ENCODE measurements at regions not wholly inside any gene's neighbourhood (a gene's known extent, or its start where the extent isn't known, plus 50 kb on each side); places are given as distances from the start of the nearest gene placed in this dataset.

- Histone ChIP-seq H3K9ac (ENCODE audit: low read length) (no peak overlapping the region), H3K27ac (ENCODE audit: low read depth, low read length) (no peak overlapping the region), H3K4me1 (ENCODE audit: control insufficient read depth, insufficient read depth, low read length) (no peaks in the 10 kb centered on the region), H3K36me3 (ENCODE audit: control insufficient read depth, insufficient read depth, low read length) (no peaks in the 10 kb centered on the region), H3K9me3 (ENCODE audit: control insufficient read depth, insufficient read depth, low read depth, low read length) (no peaks in the 10 kb centered on the region), H3K27me3 (ENCODE audit: control insufficient read depth, insufficient read depth, low read length) (no peaks in the 10 kb centered on the region), H3K4me3 (ENCODE audit: low read depth, low read length) (no peak overlapping the region)
Measured at GRCh38 chr15:91553196-91553854, 300.2 kb upstream of the SLCO3A1 start.

GRCh38 chr15:91555312-91555711 lies 298.2 kb upstream of the SLCO3A1 start:
- Histone ChIP-seq H3K9me3 (ENCODE audit: control insufficient read depth, insufficient read depth, low read depth, low read length) (no peaks in the 10 kb centered on the region), H3K4me1 (ENCODE audit: control insufficient read depth, insufficient read depth, low read length) (no peaks in the 10 kb centered on the region), H3K9ac (ENCODE audit: low read length) (no peak overlapping the region), H3K4me3 (ENCODE audit: low read depth, low read length) (no peak overlapping the region), H3K36me3 (ENCODE audit: control insufficient read depth, insufficient read depth, low read length) (no peaks in the 10 kb centered on the region), H3K27me3 (ENCODE audit: control insufficient read depth, insufficient read depth, low read length) (no peaks in the 10 kb centered on the region), H3K27ac (ENCODE audit: low read depth, low read length) (no peak overlapping the region)

- Histone ChIP-seq H3K4me1 (ENCODE audit: control insufficient read depth, insufficient read depth, low read length) (no peaks in the 10 kb centered on the region), H3K36me3 (ENCODE audit: control insufficient read depth, insufficient read depth, low read length) (no peaks in the 10 kb centered on the region), H3K9ac (ENCODE audit: low read length) (no peak overlapping the region), H3K27ac (ENCODE audit: low read depth, low read length) (no peak overlapping the region), H3K9me3 (ENCODE audit: control insufficient read depth, insufficient read depth, low read depth, low read length) (no peaks in the 10 kb centered on the region), H3K27me3 (ENCODE audit: control insufficient read depth, insufficient read depth, low read length) (no peaks in the 10 kb centered on the region), H3K4me3 (ENCODE audit: low read depth, low read length) (no peak overlapping the region)
Measured at GRCh38 chr15:91556926-91557325, 296.6 kb upstream of the SLCO3A1 start.

GRCh38 chr15:91559066-91559465 lies 294.4 kb upstream of the SLCO3A1 start:
- H3K27ac ChIP-seq (ENCODE audit: low read depth, low read length) = no peak overlapping the region
- no peak overlapping the region for H3K9ac ChIP-seq (ENCODE audit: low read length)
- no peaks in the 10 kb centered on the region for H3K27me3 ChIP-seq (ENCODE audit: control insufficient read depth, insufficient read depth, low read length)
- no peaks in the 10 kb centered on the region for H3K9me3 ChIP-seq (ENCODE audit: control insufficient read depth, insufficient read depth, low read depth, low read length)
- no peak overlapping the region for H3K4me3 ChIP-seq (ENCODE audit: low read depth, low read length)
- H3K4me1 ChIP-seq (ENCODE audit: control insufficient read depth, insufficient read depth, low read length) = peaks cover 7% of the 10 kb centered on the region
- no peaks in the 10 kb centered on the region for H3K36me3 ChIP-seq (ENCODE audit: control insufficient read depth, insufficient read depth, low read length)

- H3K27ac ChIP-seq (ENCODE audit: low read depth, low read length) = no peak overlapping the region
Measured at GRCh38 chr15:91561371-91562100, 292.0 kb upstream of the SLCO3A1 start.

GRCh38 chr15:91562698-91563097 lies 290.8 kb upstream of the SLCO3A1 start:
- H3K9ac ChIP-seq (ENCODE audit: low read length) = no peak overlapping the region
- peaks cover 7% of the 10 kb centered on the region for H3K4me1 ChIP-seq (ENCODE audit: control insufficient read depth, insufficient read depth, low read length)
- H3K9me3 ChIP-seq (ENCODE audit: control insufficient read depth, insufficient read depth, low read depth, low read length) = no peaks in the 10 kb centered on the region
- no peaks in the 10 kb centered on the region for H3K36me3 ChIP-seq (ENCODE audit: control insufficient read depth, insufficient read depth, low read length)
- no peaks in the 10 kb centered on the region for H3K27me3 ChIP-seq (ENCODE audit: control insufficient read depth, insufficient read depth, low read length)
- no peak overlapping the region for H3K4me3 ChIP-seq (ENCODE audit: low read depth, low read length)
- H3K27ac ChIP-seq (ENCODE audit: low read depth, low read length) = no peak overlapping the region

More at GRCh38 chr15:91561371-91562100, 292.0 kb upstream of the SLCO3A1 start:
- no peak overlapping the region for H3K9ac ChIP-seq (ENCODE audit: low read length)
- H3K4me3 ChIP-seq (ENCODE audit: low read depth, low read length) = no peak overlapping the region
- H3K36me3 ChIP-seq (ENCODE audit: control insufficient read depth, insufficient read depth, low read length) = no peaks in the 10 kb centered on the region
- no peaks in the 10 kb centered on the region for H3K27me3 ChIP-seq (ENCODE audit: control insufficient read depth, insufficient read depth, low read length)
- H3K4me1 ChIP-seq (ENCODE audit: control insufficient read depth, insufficient read depth, low read length) = peaks cover 7% of the 10 kb centered on the region
- no peaks in the 10 kb centered on the region for H3K9me3 ChIP-seq (ENCODE audit: control insufficient read depth, insufficient read depth, low read depth, low read length)

- Histone ChIP-seq H3K9me3 (ENCODE audit: control insufficient read depth, insufficient read depth, low read depth, low read length) (no peaks in the 10 kb centered on the region), H3K36me3 (ENCODE audit: control insufficient read depth, insufficient read depth, low read length) (no peaks in the 10 kb centered on the region), H3K9ac (ENCODE audit: low read length) (no peak overlapping the region), H3K27ac (ENCODE audit: low read depth, low read length) (no peak overlapping the region), H3K4me1 (ENCODE audit: control insufficient read depth, insufficient read depth, low read length) (peaks cover 7% of the 10 kb centered on the region), H3K27me3 (ENCODE audit: control insufficient read depth, insufficient read depth, low read length) (no peaks in the 10 kb centered on the region), H3K4me3 (ENCODE audit: low read depth, low read length) (no peak overlapping the region)
Measured at GRCh38 chr15:91564631-91565030, 288.9 kb upstream of the SLCO3A1 start.

- Histone ChIP-seq H3K9me3 (ENCODE audit: control insufficient read depth, insufficient read depth, low read depth, low read length) (peaks cover 5% of the 10 kb centered on the region; the same call in 1 of the 2 replicates), H3K4me3 (ENCODE audit: low read depth, low read length) (no peak overlapping the region), H3K36me3 (ENCODE audit: control insufficient read depth, insufficient read depth, low read length) (no peaks in the 10 kb centered on the region), H3K9ac (ENCODE audit: low read length) (no peak overlapping the region), H3K27ac (ENCODE audit: low read depth, low read length) (no peak overlapping the region), H3K4me1 (ENCODE audit: control insufficient read depth, insufficient read depth, low read length) (peaks cover 7% of the 10 kb centered on the region), H3K27me3 (ENCODE audit: control insufficient read depth, insufficient read depth, low read length) (no peaks in the 10 kb centered on the region)
Measured at GRCh38 chr15:91566141-91566540, 287.4 kb upstream of the SLCO3A1 start.

- peaks cover 5% of the 10 kb centered on the region; the same call in 1 of the 2 replicates for H3K9me3 ChIP-seq (ENCODE audit: control insufficient read depth, insufficient read depth, low read depth, low read length)
- no peaks in the 10 kb centered on the region for H3K36me3 ChIP-seq (ENCODE audit: control insufficient read depth, insufficient read depth, low read length)
- no peak overlapping the region for H3K27ac ChIP-seq (ENCODE audit: low read depth, low read length)
- H3K9ac ChIP-seq (ENCODE audit: low read length) = no peak overlapping the region
- no peaks in the 10 kb centered on the region for H3K27me3 ChIP-seq (ENCODE audit: control insufficient read depth, insufficient read depth, low read length)
- H3K4me1 ChIP-seq (ENCODE audit: control insufficient read depth, insufficient read depth, low read length) = no peaks in the 10 kb centered on the region
- no peak overlapping the region for H3K4me3 ChIP-seq (ENCODE audit: low read depth, low read length)
Measured at GRCh38 chr15:91568036-91568435, 285.5 kb upstream of the SLCO3A1 start.

GRCh38 chr15:91572110-91572509 lies 281.4 kb upstream of the SLCO3A1 start:
- H3K4me3 ChIP-seq (ENCODE audit: low read depth, low read length) = no peak overlapping the region
- peaks cover 5% of the 10 kb centered on the region; the same call in 1 of the 2 replicates for H3K9me3 ChIP-seq (ENCODE audit: control insufficient read depth, insufficient read depth, low read depth, low read length)
- H3K36me3 ChIP-seq (ENCODE audit: control insufficient read depth, insufficient read depth, low read length) = no peaks in the 10 kb centered on the region
- H3K27ac ChIP-seq (ENCODE audit: low read depth, low read length) = no peak overlapping the region
- H3K9ac ChIP-seq (ENCODE audit: low read length) = no peak overlapping the region
- H3K4me1 ChIP-seq (ENCODE audit: control insufficient read depth, insufficient read depth, low read length) = no peaks in the 10 kb centered on the region
- no peaks in the 10 kb centered on the region for H3K27me3 ChIP-seq (ENCODE audit: control insufficient read depth, insufficient read depth, low read length)

- Histone ChIP-seq H3K4me1 (ENCODE audit: control insufficient read depth, insufficient read depth, low read length) (no peaks in the 10 kb centered on the region), H3K9ac (ENCODE audit: low read length) (no peak overlapping the region), H3K4me3 (ENCODE audit: low read depth, low read length) (no peak overlapping the region), H3K27me3 (ENCODE audit: control insufficient read depth, insufficient read depth, low read length) (no peaks in the 10 kb centered on the region), H3K36me3 (ENCODE audit: control insufficient read depth, insufficient read depth, low read length) (no peaks in the 10 kb centered on the region), H3K9me3 (ENCODE audit: control insufficient read depth, insufficient read depth, low read depth, low read length) (no peaks in the 10 kb centered on the region), H3K27ac (ENCODE audit: low read depth, low read length) (no peak overlapping the region)
Measured at GRCh38 chr15:91576096-91576495, 277.4 kb upstream of the SLCO3A1 start.

All from HUES6 (cell line).